ENCODE measurements at regions not wholly inside any gene's neighbourhood (a gene's known extent, or its start where the extent isn't known, plus 50 kb on each side); places are given as distances from the start of the nearest gene placed in this dataset.
"Not testable (repeated sequence)": the region's sequence is repeated elsewhere in the genome, so short reads cannot be mapped to it uniquely, and the experiment has no call there.

GRCh38 chr13:99671746-99672145 is 170.5 kb downstream of the TM9SF2 start:
- peaks cover 5 to 12% (median 8%) of the 10 kb centered on the region in 3 donors for H3K27me3 Mint-ChIP-seq (ENCODE audit: low read depth in 3 of 3)
- Histone ChIP-seq H3K4me3 (replicated peaks in 1 of 3; ENCODE audit: low read depth in 2 of 3, low read length in 3 of 3) (no peak overlapping the region), H4K20me1 (ENCODE audit: insufficient read depth, low read length) (no peaks in the 10 kb centered on the region), H3K4me1 (ENCODE audit: control insufficient read depth in 1 of 2, insufficient read depth in 2 of 2, low read length in 2 of 2) (no peaks in the 10 kb centered on the region), H3K79me2 (ENCODE audit: insufficient read depth, low read length) (no peaks in the 10 kb centered on the region), H3K27me3 (ENCODE audit: control insufficient read depth in 2 of 2, insufficient read depth in 2 of 2, low read length in 2 of 2) (no peaks in the 10 kb centered on the region), H3K9ac (ENCODE audit: insufficient read depth, low read length, poor library complexity, severe bottlenecking) (no peak overlapping the region), H3K9me3 (replicated peaks in 1 of 2; ENCODE audit: control insufficient read depth in 1 of 2, insufficient read depth in 1 of 2, low read length in 2 of 2) (no peaks in the 10 kb centered on the region), H2AFZ (ENCODE audit: insufficient read depth, low read depth, low read length, poor library complexity, severe bottlenecking) (no peak overlapping the region), H3K36me3 (replicated peaks in 1 of 2; ENCODE audit: control insufficient read depth in 1 of 2, insufficient read depth in 2 of 2, low read length in 2 of 2) (no peaks in the 10 kb centered on the region), H3K27ac (ENCODE audit: low read depth in 1 of 2, low read length in 2 of 2) (no peak overlapping the region), H3K4me2 (replicated peaks; ENCODE audit: extremely low read depth, low read length, poor library complexity, severe bottlenecking) (no peak overlapping the region)
- no peak overlapping the region for H3K4me3 Mint-ChIP-seq
- intact Hi-C loops (cut with micrococcal nuclease): no loop called here
- WGBS (ENCODE audit: insufficient coverage): no CpG with 5 or more reads among the region's 4 CpGs
- H3K36me3 Mint-ChIP-seq: no peaks in the 10 kb centered on the region
- TF ChIP-seq CTCF (IDR thresholded peaks at IDR 0.05): no peak
- no peak for DNase-seq
- no peaks in the 10 kb centered on the region for H3K4me1 Mint-ChIP-seq
- H3K9me3 Mint-ChIP-seq: peaks cover 0 to 3% (median 0%) of the 10 kb centered on the region in 7 donors
- H3K27ac Mint-ChIP-seq: no peak overlapping the region

- DNase-seq; H3K4me3 Mint-ChIP-seq; H3K9me3 ChIP-seq (replicated peaks in 1 of 2; ENCODE audit: control insufficient read depth in 1 of 2, insufficient read depth in 1 of 2, low read length in 2 of 2); H3K36me3 Mint-ChIP-seq; H4K20me1 ChIP-seq (ENCODE audit: insufficient read depth, low read length); H3K4me2 ChIP-seq (replicated peaks; ENCODE audit: extremely low read depth, low read length, poor library complexity, severe bottlenecking); H3K9ac ChIP-seq (ENCODE audit: insufficient read depth, low read length, poor library complexity, severe bottlenecking); H3K4me1 Mint-ChIP-seq; H3K9me3 Mint-ChIP-seq; H3K4me3 ChIP-seq (replicated peaks in 1 of 3; ENCODE audit: low read depth in 2 of 3, low read length in 3 of 3); H3K4me1 ChIP-seq (ENCODE audit: control insufficient read depth in 1 of 2, insufficient read depth in 2 of 2, low read length in 2 of 2); H3K27ac ChIP-seq (ENCODE audit: low read depth in 1 of 2, low read length in 2 of 2); H3K27me3 ChIP-seq (ENCODE audit: control insufficient read depth in 2 of 2, insufficient read depth in 2 of 2, low read length in 2 of 2); intact Hi-C loops (cut with micrococcal nuclease); H3K36me3 ChIP-seq (replicated peaks in 1 of 2; ENCODE audit: control insufficient read depth in 1 of 2, insufficient read depth in 2 of 2, low read length in 2 of 2); H3K79me2 ChIP-seq (ENCODE audit: insufficient read depth, low read length); H3K27ac Mint-ChIP-seq; H2AFZ ChIP-seq (ENCODE audit: insufficient read depth, low read depth, low read length, poor library complexity, severe bottlenecking): not testable (repeated sequence)
- 90% methylated on average over 6 of the region's 8 CpGs for WGBS (ENCODE audit: insufficient coverage)
- peaks cover 5 to 15% (median 9%) of the 10 kb centered on the region in 3 donors for H3K27me3 Mint-ChIP-seq (ENCODE audit: low read depth in 3 of 3)
Observed at GRCh38 chr13:99669096-99669495, 167.8 kb downstream of the TM9SF2 start.
